RWPE1 (cell line): ENCODE measurements at regions not wholly inside any gene's neighbourhood (a gene's known extent, or its start where the extent isn't known, plus 50 kb on each side); places are given as distances from the start of the nearest gene placed in this dataset.
"Not testable (repeated sequence)": the region's sequence is repeated elsewhere in the genome, so short reads cannot be mapped to it uniquely, and the experiment has no call there.

Source experiments
- CTCF ChIA-PET: fragments of 350-600 bp; sonication (Branson Sonifier 250); formaldehyde crosslinking; extraction: SDS; loops from one replicate; lab custom pipeline; 2021; lab: Yijun Ruan, JAX
- POLR2A ChIA-PET: fragments of 400-600 bp; formaldehyde crosslinking; extraction: SDS; loops from one replicate; lab custom pipeline; 2020; ENCODE audit warnings: antibody characterized with exemption; ENCODE audit not compliant: low non-redundant PET; lab: Yijun Ruan, JAX
- DNase-seq: peaks from one replicate; pipeline ENCODE4 v3.0.0; 2012; ENCODE audit warnings: low spot score
- H3K27ac ChIP-seq: fragments of 450-650 bp; 2 replicates; pipeline ENCODE4 v1.5.1; 2017
- CTCF ChIP-seq: fragments of 450-650 bp; conservative IDR thresholded peaks from 2 replicates; pipeline ENCODE4 v1.5.1; 2017; ENCODE audit warnings: low read depth, mild to moderate bottlenecking

DNA sequence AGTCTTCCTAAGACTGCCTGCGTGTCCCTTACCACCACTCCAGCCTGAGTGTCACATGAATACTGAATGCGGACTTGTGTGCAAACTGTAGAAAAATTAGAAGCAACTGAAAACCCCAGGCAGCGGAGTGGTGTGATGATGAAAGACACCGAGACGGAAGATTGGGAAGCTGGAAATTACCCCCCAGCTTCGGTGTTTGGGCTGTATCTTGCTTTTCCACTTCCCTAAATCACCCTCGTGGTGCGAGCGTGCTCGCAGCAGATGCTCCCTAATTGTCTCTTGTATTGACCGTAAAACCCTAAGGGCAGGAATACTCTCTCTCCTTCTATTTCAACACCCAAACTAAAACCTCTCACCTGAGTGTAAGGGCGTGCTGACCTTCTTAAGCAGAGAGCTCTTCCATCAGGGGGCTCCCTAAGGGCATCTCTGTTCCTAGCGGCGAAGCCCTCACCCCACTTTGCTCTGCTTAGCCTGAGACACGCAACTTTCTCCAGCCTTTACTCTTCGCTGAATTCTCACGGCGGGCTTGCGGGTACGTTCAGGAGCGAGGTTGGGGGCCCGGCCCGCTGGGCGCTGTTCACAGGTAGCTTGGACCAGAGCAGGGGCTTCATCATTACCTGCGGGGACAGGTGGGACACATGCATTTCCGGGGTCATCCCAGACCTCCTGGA, 62.4 kb downstream of the CRYBB2 start:
- H3K27ac ChIP-seq, result no peak overlapping the region
- CTCF ChIA-PET, result no interaction called here
- TF ChIP-seq CTCF, result no peak
- POLR2A ChIA-PET, result no interaction called here
- DNase-seq, result no peak

DNA sequence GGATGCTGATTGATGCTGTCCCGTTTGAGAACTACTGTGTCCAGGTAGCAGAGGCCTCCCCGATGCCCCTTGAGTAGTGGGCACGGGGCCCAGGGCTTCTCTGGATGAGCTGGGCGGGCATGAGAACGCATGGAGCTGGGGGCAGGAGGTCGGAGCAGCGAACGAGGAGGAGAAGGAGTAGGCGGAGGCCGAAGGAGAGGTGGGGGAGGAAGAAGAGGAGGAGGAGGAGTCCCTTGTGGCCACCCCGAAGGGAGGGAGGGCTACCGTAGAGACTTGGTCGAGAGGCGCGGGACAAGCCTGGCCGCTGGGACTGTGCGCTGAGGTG, 62.9 kb downstream of the CRYBB2 start:
- CTCF ChIA-PET, result no interaction called here
- DNase-seq, result no peak
- POLR2A ChIA-PET, result no interaction called here
- no peak for TF ChIP-seq CTCF
- no peak overlapping the region for H3K27ac ChIP-seq

DNA sequence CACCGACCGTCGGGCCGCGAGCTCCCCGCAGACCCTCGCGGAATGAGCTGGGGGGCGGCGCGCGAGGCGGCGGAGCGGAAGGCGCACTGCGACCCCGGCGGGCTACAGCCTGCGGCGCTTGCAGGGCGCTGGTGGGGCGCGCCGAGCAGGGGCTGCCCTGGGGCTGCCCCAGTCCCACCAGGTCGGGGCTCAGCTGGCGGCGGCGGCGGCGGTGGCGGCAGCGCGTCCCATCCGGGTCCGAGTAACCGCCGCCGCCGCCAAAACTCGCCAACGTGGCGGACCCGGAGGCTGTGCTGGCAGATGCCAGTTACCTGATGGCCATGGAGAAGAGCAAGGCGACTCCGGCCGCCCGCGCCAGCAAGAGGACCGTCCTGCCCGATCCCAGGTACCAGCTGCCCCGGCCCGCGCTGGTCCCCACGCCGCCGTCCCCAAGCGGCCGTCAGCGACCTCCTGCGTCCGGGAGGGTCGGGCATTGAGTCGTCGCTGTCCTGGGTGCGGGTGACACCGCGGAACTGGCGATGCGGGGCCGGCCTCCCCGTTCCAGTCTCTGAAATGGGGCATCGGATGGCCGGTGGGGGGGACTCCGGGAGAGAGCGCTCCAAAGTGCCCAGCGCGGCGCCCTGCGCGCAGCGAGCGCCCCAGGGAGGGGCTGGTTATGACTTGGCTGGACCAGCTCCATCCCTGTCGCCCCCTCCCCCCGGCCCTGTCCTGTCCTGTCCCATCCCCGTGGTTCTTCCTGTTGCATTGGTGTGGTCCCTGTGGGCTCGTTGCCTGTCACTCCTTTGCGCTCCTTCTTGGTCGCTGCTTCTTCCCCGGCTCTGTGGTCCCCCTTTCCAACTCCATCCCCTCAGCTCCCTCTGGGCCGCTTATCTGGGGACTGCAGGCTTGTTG, 63.5 kb downstream of the CRYBB2 start:
- TF ChIP-seq CTCF, result no peak
- H3K27ac ChIP-seq, result no peak overlapping the region
- ChIA-PET CTCF (no interaction called here), POLR2A (no interaction called here)
- no peak for DNase-seq

DNA sequence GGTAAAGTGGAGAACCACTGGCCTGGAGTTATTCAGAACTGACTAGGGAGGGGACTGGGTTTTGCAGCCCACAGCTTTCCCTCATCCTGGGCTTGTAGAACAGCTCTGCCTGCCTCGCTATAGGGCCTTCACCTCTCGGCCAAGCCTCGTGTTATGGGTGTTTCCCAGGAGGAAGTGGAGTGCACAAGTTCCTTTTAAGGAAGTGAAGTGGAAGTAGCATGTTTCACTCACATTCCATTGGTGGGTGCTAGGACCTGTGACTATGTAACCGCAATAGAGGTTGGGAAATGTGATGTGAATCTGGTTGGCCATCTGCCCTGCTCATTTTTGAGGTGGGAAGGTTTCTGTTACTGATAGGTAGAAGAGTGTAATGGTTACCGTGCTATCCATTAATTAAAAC, 69.0 kb downstream of the CRYBB2 start:
- POLR2A ChIA-PET, H3K27ac ChIP-seq, CTCF ChIA-PET, DNase-seq: not testable (repeated sequence)

- POLR2A ChIA-PET, DNase-seq, H3K27ac ChIP-seq, CTCF ChIA-PET: not testable (repeated sequence)
Measured at GRCh38 chr22:25301912-25302311, 82.5 kb downstream of the CRYBB2 start.

DNA sequence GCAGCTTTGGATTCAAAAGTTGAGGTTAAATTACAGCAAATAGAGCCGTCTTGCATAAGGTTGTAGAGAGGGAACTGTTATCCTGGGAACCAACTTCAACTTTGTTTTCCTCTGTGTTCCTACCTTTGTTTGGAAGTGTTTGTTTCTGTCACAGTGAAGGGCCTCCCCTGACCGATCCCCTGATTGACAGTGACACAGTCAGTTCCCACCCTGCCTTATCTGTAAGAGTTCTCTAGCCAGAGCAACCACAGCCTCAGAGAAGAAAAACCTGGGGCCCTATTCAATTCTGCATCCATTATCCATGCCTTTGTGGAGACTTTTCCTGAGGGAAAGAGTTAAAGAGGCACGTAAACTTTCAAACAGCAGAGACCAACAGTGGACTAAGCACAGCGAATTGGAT, 90.1 kb downstream of the CRYBB2 start:
- DNase-seq, POLR2A ChIA-PET, CTCF ChIA-PET, H3K27ac ChIP-seq: not testable (repeated sequence)

GRCh38 chr22:25311924-25312323, 92.5 kb downstream of the CRYBB2 start:
- POLR2A ChIA-PET, CTCF ChIA-PET, DNase-seq, H3K27ac ChIP-seq: not testable (repeated sequence)

- no peak for DNase-seq
- CTCF ChIA-PET, result interaction anchor here (0.5 kb wide), 1 partner anchor 9 kb away, joined by 3 read pairs; no protein-coding TSS in a partner anchor
- no peak for TF ChIP-seq CTCF
- H3K27ac ChIP-seq, result no peak overlapping the region
- POLR2A ChIA-PET, result no interaction called here
Measured at GRCh38 chr22:25318081-25318823, 98.8 kb downstream of the CRYBB2 start.
